HEK293T (cell line): ENCODE measurements at regions not wholly inside any gene's neighbourhood (a gene's known extent, or its start where the extent isn't known, plus 50 kb on each side); places are given as distances from the start of the nearest gene placed in this dataset.

ENCODE experiments used
- ARNT ChIP-seq: fragments of 450-650 bp; IDR thresholded peaks from 2 replicates; pipeline ENCODE4 v1.6.1; 2017; ENCODE audit warnings: mild to moderate bottlenecking
- BHLHE40 ChIP-seq: fragments of 450-650 bp; IDR thresholded peaks from 2 replicates; pipeline ENCODE4 v1.6.1; 2016; ENCODE audit warnings: mild to moderate bottlenecking, moderate library complexity, borderline replicate concordance
- CTBP1 ChIP-seq: fragments of 450-650 bp; IDR thresholded peaks from 2 replicates; pipeline ENCODE4 v1.6.1; 2016; ENCODE audit warnings: borderline replicate concordance
- ELF4 ChIP-seq: fragments of 450-650 bp; IDR thresholded peaks from 2 replicates; pipeline ENCODE4 v1.6.1; 2017; ENCODE audit warnings: antibody characterized with exemption
- FOXA1 ChIP-seq: fragments of 450-650 bp; IDR thresholded peaks from 2 replicates; pipeline ENCODE4 v1.6.1; 2016; ENCODE audit warnings: mild to moderate bottlenecking
- FOXK2 ChIP-seq: fragments of 450-650 bp; IDR thresholded peaks from 2 replicates; pipeline ENCODE4 v1.6.1; 2016; ENCODE audit warnings: mild to moderate bottlenecking
- FOXM1 ChIP-seq: fragments of 450-650 bp; IDR thresholded peaks from 2 replicates; pipeline ENCODE4 v1.6.1; 2017; ENCODE audit warnings: mild to moderate bottlenecking, borderline replicate concordance
- HDGF ChIP-seq: fragments of 450-650 bp; IDR thresholded peaks from 2 replicates; pipeline ENCODE4 v1.6.1; 2017; ENCODE audit warnings: antibody characterized with exemption, borderline replicate concordance
- L3MBTL2 ChIP-seq: fragments of 450-650 bp; conservative IDR thresholded peaks from 2 replicates; pipeline ENCODE4 v1.6.1; 2016; ENCODE audit warnings: mild to moderate bottlenecking
- NFRKB ChIP-seq: fragments of 450-650 bp; IDR thresholded peaks from 2 replicates; pipeline ENCODE4 v1.6.1; 2016; ENCODE audit warnings: mild to moderate bottlenecking, moderate library complexity
- SP1 ChIP-seq: fragments of 450-650 bp; IDR thresholded peaks from 2 replicates; pipeline ENCODE4 v1.6.1; 2017
- SUZ12 ChIP-seq: fragments of 450-650 bp; IDR thresholded peaks from 2 replicates; pipeline ENCODE4 v1.6.1; 2016; ENCODE audit warnings: mild to moderate bottlenecking
- TARDBP ChIP-seq: fragments of 450-650 bp; IDR thresholded peaks from 2 replicates; pipeline ENCODE4 v1.6.1; 2016
- ZNF384 ChIP-seq: fragments of 450-650 bp; IDR thresholded peaks from 2 replicates; pipeline ENCODE4 v1.6.1; 2016

DNA sequence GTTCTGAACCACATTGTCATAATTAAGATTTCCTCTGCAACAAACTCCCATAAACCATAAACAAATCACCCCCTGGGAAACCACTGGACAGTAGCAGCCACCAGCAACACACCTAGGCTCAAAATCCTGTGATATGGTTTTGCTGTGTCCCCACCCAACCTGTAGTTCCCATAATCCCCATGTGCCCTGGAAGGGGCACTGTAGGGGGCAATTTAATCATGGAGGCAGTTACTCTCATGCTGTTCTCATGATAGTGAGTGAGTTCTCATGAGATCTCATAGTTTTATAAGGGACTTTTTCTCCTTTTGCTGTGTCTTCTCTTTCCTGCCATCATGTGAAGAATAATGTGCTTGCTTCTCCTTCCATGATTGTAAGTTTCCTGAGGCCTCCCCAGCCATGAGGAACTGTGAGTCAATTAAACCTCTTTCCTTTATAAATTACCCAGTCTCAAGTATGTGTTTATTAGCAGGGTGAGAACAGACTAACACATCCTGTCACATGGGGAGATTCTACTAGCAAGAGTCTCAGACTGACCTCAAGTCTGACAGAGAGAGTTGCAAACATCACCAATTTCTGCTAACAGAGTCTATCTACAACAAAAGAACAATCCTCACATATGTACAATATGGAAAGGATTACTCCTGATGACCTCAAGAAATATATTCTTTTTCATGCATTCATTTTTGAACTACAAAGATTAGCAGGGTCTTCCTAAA lies 182.6 kb downstream of the GRB14 start:
- TF ChIP-seq BHLHE40 = no peak
- no peak for TF ChIP-seq ARNT
- TF ChIP-seq SUZ12 = no peak
- no peak for TF ChIP-seq ELF4
- no peak for TF ChIP-seq ZNF384
- TF ChIP-seq L3MBTL2 = no peak
- no peak for TF ChIP-seq NFRKB
- TF ChIP-seq FOXM1 = no peak
- TF ChIP-seq TARDBP = no peak
- TF ChIP-seq SP1 = no peak
- no peak for TF ChIP-seq HDGF
- no peak for TF ChIP-seq FOXA1
- TF ChIP-seq CTBP1 = no peak
- TF ChIP-seq FOXK2 = no peak
